ENCODE measurements at regions not wholly inside any gene's neighbourhood (a gene's known extent, or its start where the extent isn't known, plus 50 kb on each side); places are given as distances from the start of the nearest gene placed in this dataset.
"Not testable (repeated sequence)": the region's sequence is repeated elsewhere in the genome, so short reads cannot be mapped to it uniquely, and the experiment has no call there.

GRCh38 chr13:107999751-108000150 lies 215.6 kb downstream of the LIG4 start:
- no peak for DNase-seq

- no peak for DNase-seq
These were observed 221.2 kb downstream of the LIG4 start for GRCh38 chr13:107994137-107994536.

DNA sequence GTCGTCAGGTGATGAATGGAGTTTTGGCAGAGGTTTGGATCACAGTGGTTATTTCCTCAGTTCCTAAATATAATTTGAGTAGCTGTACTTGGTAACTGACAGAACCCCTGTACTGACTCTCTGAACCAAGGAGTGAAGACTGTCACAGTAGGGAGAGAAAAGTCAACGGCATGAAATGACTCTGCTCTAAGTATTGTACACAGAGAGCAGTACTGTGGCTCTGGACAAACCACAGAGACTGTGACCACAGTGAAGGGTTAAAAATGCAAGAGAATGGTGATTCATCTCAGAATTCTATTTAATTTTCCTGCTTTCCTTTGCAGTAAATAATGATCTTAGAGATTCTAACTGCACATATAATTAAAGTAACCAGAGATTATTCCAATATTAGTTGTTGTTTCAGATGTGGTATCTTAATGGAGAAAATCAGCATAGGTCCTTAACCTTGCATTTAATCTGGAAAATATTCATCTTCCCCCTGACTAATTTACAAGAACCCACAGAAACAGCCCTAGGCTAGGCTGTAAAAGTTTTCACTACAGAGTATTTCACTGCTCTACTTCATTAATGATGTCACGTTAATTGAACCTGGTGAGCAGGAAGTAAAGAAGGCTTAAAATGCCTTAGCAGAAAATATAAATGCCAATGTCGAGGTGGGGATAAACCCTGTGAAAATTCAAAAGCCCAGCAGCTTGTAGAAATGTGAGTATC lies 221.9 kb downstream of the LIG4 start:
- no peak for DNase-seq

GRCh38 chr13:107992542-107992941 lies 222.8 kb downstream of the LIG4 start:
- no peak for DNase-seq

- no peak for DNase-seq
These were observed 238.2 kb downstream of the LIG4 start for GRCh38 chr13:107977071-107977574.

GRCh38 chr13:107976628-107977027 lies 238.7 kb downstream of the LIG4 start:
- no peak for DNase-seq

DNA sequence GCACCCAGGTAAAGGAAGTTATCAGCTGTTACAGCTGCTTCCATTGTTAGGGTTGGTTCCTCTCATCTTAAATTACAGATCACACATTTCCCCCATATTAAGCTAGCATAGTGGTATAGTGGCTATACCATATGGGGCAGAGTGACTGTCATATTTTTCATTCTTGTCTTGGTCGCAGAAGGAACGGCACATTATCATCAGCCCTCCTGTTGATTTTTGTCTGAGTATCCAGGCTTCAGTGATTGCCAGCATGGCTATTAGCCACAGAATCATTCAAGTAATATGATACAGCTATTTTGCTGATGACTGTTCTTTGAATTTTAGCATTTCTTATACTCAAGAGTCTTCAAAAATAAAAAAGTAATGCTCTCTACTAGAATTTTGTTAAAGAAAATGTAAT lies 240.9 kb downstream of the LIG4 start:
- no peak for DNase-seq

DNA sequence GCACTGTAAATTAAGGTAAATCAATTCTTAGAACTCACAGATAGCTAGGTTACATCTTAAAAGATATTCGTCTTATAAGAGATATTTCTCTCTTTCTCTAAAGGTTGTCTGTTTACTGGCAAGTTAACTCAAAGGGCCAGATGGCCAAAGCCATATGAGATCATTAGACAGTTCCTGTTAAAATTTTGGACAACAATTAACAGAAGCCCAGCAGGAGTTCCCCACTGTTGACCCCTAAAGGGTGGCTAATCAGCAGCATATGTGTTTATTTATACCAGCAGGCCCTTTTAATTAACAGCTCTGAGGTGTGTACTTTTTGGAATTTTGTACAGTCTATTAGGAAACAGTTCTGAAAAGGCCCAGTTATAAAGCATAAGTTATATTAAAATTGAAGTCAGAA lies 245.8 kb downstream of the LIG4 start:
- no peak for DNase-seq

DNA sequence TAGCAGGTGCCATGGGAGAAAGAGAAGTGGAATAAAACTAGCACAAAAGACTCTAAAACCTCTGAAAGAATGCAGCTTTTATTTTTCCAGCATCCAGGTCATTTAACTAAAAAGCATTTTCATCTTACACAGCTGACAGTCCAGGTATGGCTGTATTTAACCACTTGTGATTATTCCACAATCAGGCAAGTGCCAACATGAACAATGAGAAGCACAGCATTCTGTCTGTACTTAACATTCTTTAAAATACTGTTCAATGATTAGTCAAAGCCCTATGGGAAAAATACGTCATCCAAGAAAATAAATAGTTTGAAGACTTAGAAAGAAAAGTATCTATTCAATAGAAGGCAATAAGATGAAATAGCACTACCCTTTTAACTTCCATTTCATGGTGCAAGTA lies 246.9 kb downstream of the LIG4 start:
- no peak for DNase-seq

GRCh38 chr13:107964395-107964794 lies 250.9 kb downstream of the LIG4 start:
- DNase-seq = no peak

GRCh38 chr13:107961849-107962608 lies 253.3 kb downstream of the LIG4 start:
- no peak for DNase-seq

GRCh38 chr13:107960301-107960700 lies 255.0 kb downstream of the LIG4 start:
- DNase-seq = no peak

GRCh38 chr13:107956889-107957288 lies 258.4 kb downstream of the LIG4 start:
- no peak for DNase-seq

DNA sequence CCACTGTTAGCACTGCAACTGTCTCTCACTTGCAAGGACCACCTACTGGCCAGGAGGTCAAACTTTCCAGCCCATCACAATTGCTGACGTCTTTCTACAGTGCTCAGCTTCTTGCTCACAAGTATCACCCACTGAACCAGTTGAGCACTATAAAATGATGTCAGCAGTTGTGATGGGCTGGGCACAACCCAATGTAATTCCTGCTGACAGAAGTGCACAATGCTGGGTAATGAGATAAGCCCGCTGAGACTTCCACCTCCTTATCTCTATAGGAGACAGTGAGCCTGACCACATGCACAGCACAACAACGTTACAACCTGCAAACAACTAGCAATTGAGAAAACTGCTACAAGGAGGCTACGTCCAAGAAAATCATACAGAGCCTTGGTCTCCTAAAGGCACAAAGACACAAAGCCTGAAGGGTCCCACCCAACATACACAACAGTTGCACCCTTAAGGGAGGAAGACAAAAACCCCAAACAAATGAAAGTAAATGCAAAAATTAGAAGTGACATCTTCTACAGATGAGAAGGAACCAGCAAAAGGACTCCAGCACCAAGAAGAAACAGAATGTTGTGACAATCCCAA lies 273.2 kb downstream of the LIG4 start:
- no peak for DNase-seq

DNA sequence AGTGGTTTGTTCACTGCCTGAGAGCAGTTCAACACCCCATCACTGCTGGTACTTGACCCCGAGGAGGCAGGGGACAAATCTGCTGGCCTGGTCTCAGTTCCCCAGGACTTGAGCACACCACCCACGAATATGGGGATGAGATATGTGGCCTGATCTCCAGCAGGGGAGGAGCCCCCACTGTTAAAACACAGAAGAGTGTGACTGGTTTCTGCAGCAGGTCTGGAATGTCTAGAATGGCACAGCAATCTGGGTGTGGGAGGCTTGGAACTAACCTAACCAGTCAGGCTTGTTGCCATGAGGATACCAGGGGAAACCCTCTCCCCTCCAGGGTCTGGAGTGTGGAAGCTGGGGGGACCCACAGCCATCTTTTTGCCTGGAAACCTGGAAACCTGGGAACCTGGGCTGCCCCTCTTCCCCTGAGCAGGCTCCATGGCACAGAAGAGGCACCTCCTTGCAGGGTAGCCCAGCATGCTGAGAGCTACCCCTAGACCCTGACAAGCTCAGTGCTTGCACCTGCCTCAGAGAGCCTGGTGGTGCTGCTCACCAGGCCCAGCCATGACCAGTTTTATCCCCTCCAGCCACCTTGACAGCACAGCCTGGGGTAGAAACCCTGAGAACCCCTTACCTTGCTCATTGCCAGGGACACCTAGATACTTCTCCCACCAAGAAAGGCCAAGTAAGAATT lies 273.8 kb downstream of the LIG4 start:
- no peak for DNase-seq

DNA sequence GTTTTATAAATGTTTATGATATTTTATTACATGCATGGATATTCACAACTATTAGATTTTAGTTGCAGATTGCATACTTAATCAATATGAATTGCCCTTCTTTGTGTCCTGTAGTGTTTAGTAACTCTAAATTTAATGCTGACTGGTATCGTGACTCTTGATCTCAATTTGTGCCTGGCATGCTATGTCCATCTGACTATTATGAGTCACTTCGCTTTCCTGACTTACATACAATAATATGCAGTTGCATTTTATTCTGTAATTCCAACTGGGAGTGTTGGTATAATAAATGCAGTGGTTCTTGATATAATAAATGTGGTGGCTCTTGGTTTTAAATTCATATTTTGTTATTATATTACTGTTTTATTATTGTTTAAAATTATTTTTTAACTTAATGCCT lies 277.5 kb downstream of the LIG4 start:
- DNase-seq = no peak

DNA sequence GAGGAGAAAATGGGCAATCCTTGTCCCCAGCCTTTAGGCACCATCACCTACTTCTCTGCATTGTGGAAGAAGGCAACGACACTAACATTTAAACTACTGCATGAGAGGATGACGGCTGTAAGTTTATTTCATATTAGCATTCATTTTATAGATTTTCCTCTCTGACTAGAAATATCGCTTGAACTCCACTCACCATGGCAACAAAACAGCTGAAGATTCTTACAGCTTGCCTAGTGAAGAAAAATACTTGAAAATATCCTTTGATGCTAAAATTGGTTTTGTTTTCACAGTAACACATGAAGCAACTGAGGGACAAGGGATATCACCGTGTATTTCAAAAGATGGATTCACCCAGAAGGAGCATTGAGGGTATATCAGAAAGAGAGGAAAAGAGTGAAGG lies 284.3 kb downstream of the LIG4 start:
- DNase-seq = no peak

DNA sequence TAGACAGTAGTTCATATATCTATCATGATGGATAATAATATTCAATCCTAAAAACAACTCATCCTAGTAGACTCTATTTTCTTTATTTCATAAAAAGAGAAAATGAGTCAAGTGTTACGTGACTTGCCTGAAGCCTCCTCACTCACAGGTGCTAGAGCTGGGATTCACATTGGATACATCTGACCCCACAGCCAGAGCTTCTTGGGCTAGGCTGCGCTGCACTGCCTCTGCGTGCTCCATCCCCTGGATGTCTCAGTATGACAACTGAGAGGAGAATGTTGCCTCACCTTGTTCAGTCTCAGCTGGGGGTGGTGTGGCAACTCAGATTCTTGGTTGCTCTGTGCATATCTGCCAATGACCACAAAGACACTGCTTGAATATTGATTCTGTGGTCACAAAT lies 286.6 kb downstream of the LIG4 start:
- DNase-seq = no peak

DNA sequence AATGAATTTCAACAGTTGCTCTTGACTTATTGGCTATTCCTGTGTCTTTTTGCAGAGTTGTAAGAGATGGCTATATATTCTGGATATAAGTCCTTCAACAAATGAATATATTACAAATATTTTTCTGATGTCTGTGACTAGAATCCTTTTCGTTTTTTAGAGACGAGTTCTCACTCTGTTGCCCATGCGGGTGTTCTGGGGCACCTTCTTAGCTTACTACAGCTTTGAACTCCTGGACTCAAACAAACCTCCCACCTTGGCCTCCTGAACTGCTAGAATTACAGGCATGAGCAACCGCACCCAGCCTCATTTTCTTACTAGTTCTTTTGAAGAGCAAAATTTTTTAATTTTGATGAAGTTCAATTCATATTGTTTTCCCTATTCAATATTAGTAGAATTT lies 287.8 kb downstream of the LIG4 start:
- DNase-seq = no peak

- DNase-seq = not testable (repeated sequence)
These were observed 288.8 kb downstream of the LIG4 start for GRCh38 chr13:107926515-107926914.

GRCh38 chr13:107916902-107917301 lies 298.4 kb downstream of the LIG4 start:
- DNase-seq = not testable (repeated sequence)

DNA sequence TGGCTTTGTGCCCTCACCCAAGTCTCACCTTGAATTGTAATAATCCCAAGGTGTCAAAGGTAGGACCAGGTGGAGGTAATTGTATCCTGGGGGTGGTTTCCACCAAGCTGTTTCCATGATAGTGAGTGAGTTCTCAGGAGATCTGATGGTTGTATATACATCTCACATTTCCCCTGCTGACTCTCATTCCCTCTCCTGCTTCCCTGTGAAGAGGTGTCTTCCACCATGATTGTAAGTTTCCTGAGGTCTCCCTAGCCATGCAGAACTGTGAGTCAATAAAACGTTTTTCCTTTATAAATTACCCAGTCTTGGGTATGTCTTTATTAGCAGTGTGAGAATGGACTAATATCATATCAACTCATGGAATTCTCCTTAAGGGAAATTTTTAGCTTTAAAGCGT lies 302.6 kb downstream of the LIG4 start:
- no peak for DNase-seq

- no peak for DNase-seq
These were observed 308.1 kb downstream of the LIG4 start for GRCh38 chr13:107907065-107907805.

Measured in activated T-cell treated with anti-CD3 and anti-CD28 coated beads for 4 hours (primary cell).